ENCODE measurements at regions not wholly inside any gene's neighbourhood (a gene's known extent, or its start where the extent isn't known, plus 50 kb on each side); places are given as distances from the start of the nearest gene placed in this dataset.

- Mint-ChIP-seq H3K27me3 (ENCODE audit: insufficient read depth) (peaks cover 20% of the 10 kb centered on the region), H3K4me1 (peaks cover 4% of the 10 kb centered on the region), H3K4me3 (no peak overlapping the region), H3K36me3 (ENCODE audit: low read depth) (no peaks in the 10 kb centered on the region), H3K9me3 (peaks cover 8% of the 10 kb centered on the region), H3K27ac (no peak overlapping the region)
- no peaks in the 10 kb centered on the region for H3K4me1 ChIP-seq (ENCODE audit: control insufficient read depth, insufficient read depth, low read length)
- H3K9ac ChIP-seq (ENCODE audit: extremely low read depth, low read length, poor library complexity, severe bottlenecking) = no peak overlapping the region
- TF ChIP-seq CTCF (conservative IDR thresholded peaks at IDR 0.05) = no peak
- peaks cover 17% of the 10 kb centered on the region for H3K27me3 ChIP-seq (ENCODE audit: control insufficient read depth, insufficient read depth, low read length, poor library complexity, severe bottlenecking)
- no peaks in the 10 kb centered on the region for H3K36me3 ChIP-seq (ENCODE audit: control insufficient read depth, insufficient read depth, low read length)
- H3K27ac ChIP-seq (ENCODE audit: low read depth, low read length) = no peak overlapping the region
- peaks cover 10% of the 10 kb centered on the region for H3K9me3 ChIP-seq (ENCODE audit: control insufficient read depth, low read length)
- no peak overlapping the region for H3K4me3 ChIP-seq (ENCODE audit: low read length)
- DNase-seq = no peak
- 65 to 100% methylated on average over 1 to 4 of the region's 5 CpGs for WGBS, 2 experiments (ENCODE audit: insufficient coverage in 1 of 2, insufficient read length in 1 of 2)
Observed at GRCh38 chr3:72284471-72284870, 499.5 kb upstream of the PROK2 start.

GRCh38 chr3:72282918-72283317, 498.0 kb upstream of the PROK2 start:
- H3K27ac ChIP-seq (ENCODE audit: low read depth, low read length) = no peak overlapping the region
- H3K4me3 Mint-ChIP-seq = no peak overlapping the region
- no peaks in the 10 kb centered on the region for H3K36me3 Mint-ChIP-seq (ENCODE audit: low read depth)
- H3K36me3 ChIP-seq (ENCODE audit: control insufficient read depth, insufficient read depth, low read length) = no peaks in the 10 kb centered on the region
- no peak for TF ChIP-seq CTCF (conservative IDR thresholded peaks at IDR 0.05)
- H3K27ac Mint-ChIP-seq = no peak overlapping the region
- H3K27me3 Mint-ChIP-seq (ENCODE audit: insufficient read depth) = peaks cover 18% of the 10 kb centered on the region
- H3K9me3 ChIP-seq (ENCODE audit: control insufficient read depth, low read length) = peaks cover 10% of the 10 kb centered on the region
- peaks cover 20% of the 10 kb centered on the region for H3K27me3 ChIP-seq (ENCODE audit: control insufficient read depth, insufficient read depth, low read length, poor library complexity, severe bottlenecking)
- H3K4me3 ChIP-seq (ENCODE audit: low read length) = no peak overlapping the region
- H3K9me3 Mint-ChIP-seq = peaks cover 8% of the 10 kb centered on the region
- DNase-seq = no peak
- H3K4me1 Mint-ChIP-seq = no peaks in the 10 kb centered on the region
- no peak overlapping the region for H3K9ac ChIP-seq (ENCODE audit: extremely low read depth, low read length, poor library complexity, severe bottlenecking)
- 88 to 90% methylated on average over 3 of the region's 3 CpGs for WGBS, 2 experiments (ENCODE audit: insufficient coverage in 1 of 2, insufficient read length in 1 of 2)
- no peaks in the 10 kb centered on the region for H3K4me1 ChIP-seq (ENCODE audit: control insufficient read depth, insufficient read depth, low read length)

DNA sequence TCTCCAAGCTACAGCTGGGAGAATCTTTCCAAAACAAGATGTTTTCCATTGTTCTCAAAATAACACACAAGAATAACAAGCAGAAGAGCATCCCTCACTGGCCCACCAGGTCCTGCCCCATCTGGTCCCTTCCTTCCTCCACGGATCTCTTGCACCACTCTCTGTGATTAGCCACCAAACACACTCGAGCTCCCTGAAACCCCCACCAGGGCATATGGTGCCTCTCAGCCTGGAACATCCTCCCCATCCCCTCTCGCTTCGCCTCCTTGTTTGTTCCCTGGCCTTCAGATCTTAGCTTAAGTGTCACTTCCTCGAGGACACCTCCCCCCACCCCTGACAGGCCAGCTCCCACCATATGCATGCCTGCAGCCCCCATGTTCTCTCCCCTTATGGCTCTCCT, 496.6 kb upstream of the PROK2 start:
- no peak overlapping the region for H3K4me3 ChIP-seq (ENCODE audit: low read length)
- Mint-ChIP-seq H3K36me3 (ENCODE audit: low read depth) (no peaks in the 10 kb centered on the region), H3K9me3 (peaks cover 8% of the 10 kb centered on the region), H3K27ac (no peak overlapping the region), H3K27me3 (ENCODE audit: insufficient read depth) (peaks cover 9% of the 10 kb centered on the region), H3K4me1 (no peaks in the 10 kb centered on the region), H3K4me3 (no peak overlapping the region)
- H3K9me3 ChIP-seq (ENCODE audit: control insufficient read depth, low read length) = peaks cover 10% of the 10 kb centered on the region
- no peak overlapping the region for H3K9ac ChIP-seq (ENCODE audit: extremely low read depth, low read length, poor library complexity, severe bottlenecking)
- TF ChIP-seq CTCF (conservative IDR thresholded peaks at IDR 0.05) = no peak
- no peak overlapping the region for H3K27ac ChIP-seq (ENCODE audit: low read depth, low read length)
- 87 to 89% methylated on average over 5 of the region's 5 CpGs for WGBS, 2 experiments (ENCODE audit: insufficient coverage in 1 of 2, insufficient read length in 1 of 2)
- DNase-seq = no peak
- H3K36me3 ChIP-seq (ENCODE audit: control insufficient read depth, insufficient read depth, low read length) = no peaks in the 10 kb centered on the region
- peaks cover 7% of the 10 kb centered on the region for H3K27me3 ChIP-seq (ENCODE audit: control insufficient read depth, insufficient read depth, low read length, poor library complexity, severe bottlenecking)
- no peaks in the 10 kb centered on the region for H3K4me1 ChIP-seq (ENCODE audit: control insufficient read depth, insufficient read depth, low read length)
